Calu3 (cell line): ENCODE measurements at regions not wholly inside any gene's neighbourhood (a gene's known extent, or its start where the extent isn't known, plus 50 kb on each side); places are given as distances from the start of the nearest gene placed in this dataset.

Experiments
- BruUV-seq: library from RNA; stranded (reverse); fragments of 400-500 nt; replicated peaks from 2 replicates; lab custom pipeline; 2021; lab: Mats Ljungman, UMichigan
- CTCF ChIA-PET: fragments of 300-600 bp; sonication (Branson Sonifier 250); formaldehyde crosslinking; loops from one replicate; lab custom pipeline; 2022; ENCODE audit warnings: antibody characterized with exemption; lab: Charles Lee
- DNase-seq: peaks from one replicate; pipeline ENCODE4 v3.0.0; 2022
- H3K27ac Mint-ChIP-seq: one replicate; pipeline ENCODE4 v1.8.0; 2022; ENCODE audit warnings: mixed read lengths; ENCODE audit not compliant: unreplicated experiment
- H3K27me3 Mint-ChIP-seq: one replicate; pipeline ENCODE4 v1.8.0; 2022; ENCODE audit warnings: mixed read lengths; ENCODE audit not compliant: unreplicated experiment
- H3K36me3 Mint-ChIP-seq: one replicate; pipeline ENCODE4 v1.8.0; 2022; ENCODE audit warnings: mild to moderate bottlenecking, moderate library complexity, mixed read lengths; ENCODE audit not compliant: insufficient read depth, unreplicated experiment
- H3K4me1 Mint-ChIP-seq: one replicate; pipeline ENCODE4 v1.8.0; 2022; ENCODE audit warnings: mild to moderate bottlenecking, low read depth, mixed read lengths; ENCODE audit not compliant: unreplicated experiment
- H3K4me3 Mint-ChIP-seq: one replicate; pipeline ENCODE4 v1.8.0; 2022; ENCODE audit warnings: mild to moderate bottlenecking, low read depth, moderate library complexity, mixed read lengths; ENCODE audit not compliant: unreplicated experiment
- H3K9me3 Mint-ChIP-seq: one replicate; pipeline ENCODE4 v1.8.0; 2022; ENCODE audit warnings: low read depth, mixed read lengths; ENCODE audit not compliant: unreplicated experiment
- CTCF ChIP-seq: fragments of 200-600 bp; IDR thresholded peaks from one replicate; pipeline ENCODE4 v1.8.0; 2022; ENCODE audit warnings: antibody characterized with exemption; ENCODE audit not compliant: unreplicated experiment
- intact Hi-C: fragments of 100-400 bp; cut with micrococcal nuclease; formaldehyde crosslinking; loops from one replicate; pipeline ENCODE4 v1.10.0; 2022; ENCODE audit not compliant: unreplicated experiment

- Mint-ChIP-seq H3K9me3 (peaks cover 4% of the 10 kb centered on the region), H3K27me3 (no peaks in the 10 kb centered on the region), H3K36me3 (no peaks in the 10 kb centered on the region), H3K4me3 (no peak overlapping the region), H3K4me1 (no peaks in the 10 kb centered on the region), H3K27ac (no peak overlapping the region)
- intact Hi-C loops = no loop called here
- CTCF ChIA-PET = no interaction called here
- DNase-seq = no peak
- BruUV-seq = no TSS peak
- no peak for TF ChIP-seq CTCF
Observed at GRCh38 chr4:38581426-38582106, 82.4 kb upstream of the KLF3 start.

- no peaks in the 10 kb centered on the region for H3K36me3 Mint-ChIP-seq
- CTCF ChIA-PET = no interaction called here
- H3K9me3 Mint-ChIP-seq = peaks cover 4% of the 10 kb centered on the region
- no peak for TF ChIP-seq CTCF
- no peak overlapping the region for H3K27ac Mint-ChIP-seq
- intact Hi-C loops = no loop called here
- H3K27me3 Mint-ChIP-seq = no peaks in the 10 kb centered on the region
- H3K4me3 Mint-ChIP-seq = no peak overlapping the region
- no TSS peak for BruUV-seq
- H3K4me1 Mint-ChIP-seq = no peaks in the 10 kb centered on the region
- no peak for DNase-seq
Observed at GRCh38 chr4:38582445-38582844, 81.6 kb upstream of the KLF3 start.

- no peaks in the 10 kb centered on the region for H3K36me3 Mint-ChIP-seq
- no peak for DNase-seq
- intact Hi-C loops = no loop called here
- H3K4me1 Mint-ChIP-seq = no peaks in the 10 kb centered on the region
- H3K9me3 Mint-ChIP-seq = peaks cover 4% of the 10 kb centered on the region
- CTCF ChIA-PET = no interaction called here
- BruUV-seq = no TSS peak
- no peak for TF ChIP-seq CTCF
- H3K27me3 Mint-ChIP-seq = no peaks in the 10 kb centered on the region
- no peak overlapping the region for H3K4me3 Mint-ChIP-seq
- no peak overlapping the region for H3K27ac Mint-ChIP-seq
Observed at GRCh38 chr4:38582889-38583470, 81.0 kb upstream of the KLF3 start.

GRCh38 chr4:38585871-38586270 lies 78.1 kb upstream of the KLF3 start:
- H3K4me3 Mint-ChIP-seq = no peak overlapping the region
- no peaks in the 10 kb centered on the region for H3K36me3 Mint-ChIP-seq
- no peak overlapping the region for H3K27ac Mint-ChIP-seq
- DNase-seq = no peak
- no peak for TF ChIP-seq CTCF
- intact Hi-C loops = no loop called here
- no peaks in the 10 kb centered on the region for H3K4me1 Mint-ChIP-seq
- no TSS peak for BruUV-seq
- CTCF ChIA-PET = interaction anchor here (0.6 kb wide), 1 partner anchor 538 kb away, joined by 4 read pairs; no protein-coding TSS in a partner anchor
- no peaks in the 10 kb centered on the region for H3K27me3 Mint-ChIP-seq
- H3K9me3 Mint-ChIP-seq = peaks cover 4% of the 10 kb centered on the region
